Adrenal gland (tissue), 9 donors: ENCODE measurements at regions not wholly inside any gene's neighbourhood (a gene's known extent, or its start where the extent isn't known, plus 50 kb on each side); places are given as distances from the start of the nearest gene placed in this dataset.
"Not testable (repeated sequence)": the region's sequence is repeated elsewhere in the genome, so short reads cannot be mapped to it uniquely, and the experiment has no call there.

Source experiments
- DNase-seq, 7 donors: peaks; one replicate each; pipeline ENCODE4 v3.0.0-alpha.2; 2019 to 2020
- H3K27ac ChIP-seq, 5 donors: fragments of 200-600 bp; sonication (generic) in 4 of 5; 1 replicate in 3 of 5; 2 replicates in 2 of 5; pipeline versions ENCODE4 v1.5.1 to v1.8.0; 2016 to 2020; ENCODE audit warnings: mild to moderate bottlenecking in 1 of 5
- H3K27me3 ChIP-seq: fragments of 200-600 bp; 2 replicates; pipeline ENCODE4 v1.8.0; 2021
- H3K36me3 ChIP-seq, 2 donors: fragments of 200-600 bp; replicated peaks in 1 of 2; 1 replicate in 1 of 2; 2 replicates in 1 of 2; pipeline versions ENCODE4 v1.5.1 to v1.8.0; 2018 to 2022
- H3K4me1 ChIP-seq, 2 donors: fragments of 200-600 bp; replicated peaks in 1 of 2; 1 replicate in 1 of 2; 2 replicates in 1 of 2; pipeline versions ENCODE4 v1.5.1 to v1.8.0; 2018 to 2021
- H3K4me3 ChIP-seq, 4 donors: fragments of 200-600 bp; sonication (generic) in 3 of 4; one replicate each; pipeline ENCODE4 v1.5.1; 2016 to 2018
- H3K9me3 ChIP-seq, 3 donors: fragments of 200-600 bp; sonication (generic) in 1 of 3; replicated peaks in 1 of 3; 1 replicate in 2 of 3; 2 replicates in 1 of 3; pipeline versions ENCODE4 v1.5.1 to v1.8.0; 2016 to 2021
- POLR2A ChIP-seq, 2 donors: fragments of 450-650 bp; IDR thresholded peaks; one replicate each; pipeline ENCODE4 v1.6.1; 2017; ENCODE audit warnings: antibody characterized with exemption in 2 of 2, mild to moderate bottlenecking in 2 of 2, moderate library complexity in 1 of 2
- WGBS, 4 donors: extraction: QIAGEN DNeasy Blood & Tissue Kit in 2 of 4; methylation state at CpG; one replicate each; pipeline versions ENCODE4 v1.1.5 to v1.1.7; 2013 to 2017; 5-methylcytosine and 5-hydroxymethylcytosine counted together
- intact Hi-C, 2 donors: fragments of 100-400 bp; cut with DNase I; formaldehyde crosslinking; loops; one replicate each; pipeline versions ENCODE4 v1.14.1 to v1.15.0; 2022 to 2023
- TF ChIP-seq, protein P1 (sequence below), 6 experiments: fragments of 450-650 bp in 4 of 6; fragments of 200-600 bp in 2 of 6; sonication (generic) in 1 of 6; IDR thresholded peaks; 1 replicate in 5 of 6; 2 replicates in 1 of 6; pipeline versions ENCODE4 v1.5.1 to v1.8.0; 2016 to 2021; ENCODE audit warnings: antibody characterized with exemption in 6 of 6, mild to moderate bottlenecking in 2 of 6, moderate library complexity in 1 of 6
- donor health status: healthy with polysubstance abuse.
- donor health status: Bipolar disorder and iron deficiency.
- donor health status: DM: yes; HTN: yes; CAD: no.
- donor health status: DM: no; HTN: no; CAD: no.
- donor health status: DM: no; HTN: no; CAD: no.

DNA sequence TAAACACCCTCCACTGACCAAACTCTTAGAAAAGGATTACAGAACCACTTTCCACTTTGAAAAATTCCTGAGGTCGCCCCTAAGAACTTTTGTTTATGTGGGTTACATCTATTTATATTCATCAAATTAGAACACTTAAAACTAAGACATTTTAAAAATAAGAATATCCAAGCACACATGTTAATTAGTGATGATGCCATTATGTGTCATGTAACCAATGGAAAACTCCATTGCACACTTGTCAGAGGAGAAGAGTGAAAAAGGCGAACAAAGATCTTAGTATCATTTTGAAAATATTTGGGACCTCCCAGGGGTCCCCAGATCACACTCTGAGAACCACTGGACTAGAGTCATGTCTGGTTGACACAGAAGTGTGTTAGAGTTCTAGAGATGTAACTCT lies 882.4 kb upstream of the AMELY start:
- H3K4me3 ChIP-seq, result no peak overlapping the region
- no peaks in the 10 kb centered on the region for H3K9me3 ChIP-seq
- no peak for DNase-seq
- no peak overlapping the region for H3K27ac ChIP-seq
- H3K27me3 ChIP-seq, result no peaks in the 10 kb centered on the region
- TF ChIP-seq, protein P1, sequence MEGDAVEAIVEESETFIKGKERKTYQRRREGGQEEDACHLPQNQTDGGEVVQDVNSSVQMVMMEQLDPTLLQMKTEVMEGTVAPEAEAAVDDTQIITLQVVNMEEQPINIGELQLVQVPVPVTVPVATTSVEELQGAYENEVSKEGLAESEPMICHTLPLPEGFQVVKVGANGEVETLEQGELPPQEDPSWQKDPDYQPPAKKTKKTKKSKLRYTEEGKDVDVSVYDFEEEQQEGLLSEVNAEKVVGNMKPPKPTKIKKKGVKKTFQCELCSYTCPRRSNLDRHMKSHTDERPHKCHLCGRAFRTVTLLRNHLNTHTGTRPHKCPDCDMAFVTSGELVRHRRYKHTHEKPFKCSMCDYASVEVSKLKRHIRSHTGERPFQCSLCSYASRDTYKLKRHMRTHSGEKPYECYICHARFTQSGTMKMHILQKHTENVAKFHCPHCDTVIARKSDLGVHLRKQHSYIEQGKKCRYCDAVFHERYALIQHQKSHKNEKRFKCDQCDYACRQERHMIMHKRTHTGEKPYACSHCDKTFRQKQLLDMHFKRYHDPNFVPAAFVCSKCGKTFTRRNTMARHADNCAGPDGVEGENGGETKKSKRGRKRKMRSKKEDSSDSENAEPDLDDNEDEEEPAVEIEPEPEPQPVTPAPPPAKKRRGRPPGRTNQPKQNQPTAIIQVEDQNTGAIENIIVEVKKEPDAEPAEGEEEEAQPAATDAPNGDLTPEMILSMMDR (IDR thresholded peaks at IDR 0.05), result no peak
- no peak for TF ChIP-seq POLR2A (IDR thresholded peaks at IDR 0.05)
- no peaks in the 10 kb centered on the region for H3K4me1 ChIP-seq
- 69 to 76% methylated on average over 2 of the region's 2 CpGs; no CpG with 5 or more reads in 2 of the 4 donors for WGBS, 4 donors
- H3K36me3 ChIP-seq, result no peaks in the 10 kb centered on the region
- intact Hi-C loops, result no loop called here

DNA sequence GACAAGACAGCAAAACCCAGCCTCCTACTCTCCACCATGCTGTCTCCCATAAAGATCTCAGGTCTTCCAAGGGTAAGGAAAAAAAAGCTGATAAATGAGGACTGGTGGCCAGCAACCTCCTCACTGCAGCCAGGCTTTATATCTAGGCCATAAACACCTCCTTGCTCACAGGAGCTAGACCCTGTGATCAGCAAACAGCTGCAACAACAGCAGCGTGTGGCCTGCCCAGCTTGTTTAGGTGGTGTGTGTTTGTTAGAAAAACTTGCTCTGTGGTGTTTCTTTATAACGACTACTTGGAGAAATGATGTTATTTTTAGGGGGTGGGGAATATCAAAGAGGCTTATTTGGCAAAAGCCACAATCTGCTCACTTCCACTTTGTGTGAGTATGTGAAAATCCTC lies 880.9 kb upstream of the AMELY start:
- no peaks in the 10 kb centered on the region for H3K36me3 ChIP-seq
- intact Hi-C loops, result no loop called here
- WGBS, 4 donors, result 67 to 70% methylated on average over 2 of the region's 2 CpGs; no CpG with 5 or more reads in 2 of the 4 donors
- H3K9me3 ChIP-seq, result no peaks in the 10 kb centered on the region
- no peak for TF ChIP-seq POLR2A (IDR thresholded peaks at IDR 0.05)
- TF ChIP-seq, protein P1 (IDR thresholded peaks at IDR 0.05), result no peak
- DNase-seq, result no peak
- no peaks in the 10 kb centered on the region for H3K27me3 ChIP-seq
- no peak overlapping the region for H3K27ac ChIP-seq
- no peak overlapping the region for H3K4me3 ChIP-seq
- no peaks in the 10 kb centered on the region for H3K4me1 ChIP-seq

DNA sequence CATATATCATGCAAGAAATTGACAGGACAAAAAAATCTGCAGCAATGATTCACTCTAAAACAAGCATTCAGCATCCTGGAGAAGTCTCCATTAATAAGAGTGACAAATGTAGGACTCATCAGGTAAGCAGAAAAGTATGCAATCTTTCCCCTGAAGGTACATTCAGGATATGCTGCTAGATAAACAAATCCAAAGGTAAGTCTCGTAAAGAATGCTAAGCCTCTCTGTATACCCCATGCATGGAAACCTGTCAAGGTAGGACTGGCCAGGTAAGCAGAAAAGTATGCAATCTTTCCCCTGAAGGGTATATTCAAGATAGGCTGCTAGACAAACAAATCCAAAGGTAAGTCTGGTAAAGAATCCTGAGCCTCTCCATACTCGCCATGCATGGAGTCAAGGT lies 869.9 kb upstream of the AMELY start:
- 84 to 100% methylated on average over 1 to 2 of the region's 2 CpGs; no CpG with 5 or more reads in 2 of the 4 donors for WGBS, 4 donors
- no peak for DNase-seq
- Histone ChIP-seq H3K4me1 (no peaks in the 10 kb centered on the region), H3K27me3 (no peaks in the 10 kb centered on the region), H3K4me3 (no peak overlapping the region), H3K27ac (no peak overlapping the region), H3K9me3 (no peaks in the 10 kb centered on the region), H3K36me3 (no peaks in the 10 kb centered on the region)
- intact Hi-C loops, result no loop called here
- no peak for TF ChIP-seq POLR2A (IDR thresholded peaks at IDR 0.05)
- TF ChIP-seq, protein P1 (IDR thresholded peaks at IDR 0.05), result no peak

DNA sequence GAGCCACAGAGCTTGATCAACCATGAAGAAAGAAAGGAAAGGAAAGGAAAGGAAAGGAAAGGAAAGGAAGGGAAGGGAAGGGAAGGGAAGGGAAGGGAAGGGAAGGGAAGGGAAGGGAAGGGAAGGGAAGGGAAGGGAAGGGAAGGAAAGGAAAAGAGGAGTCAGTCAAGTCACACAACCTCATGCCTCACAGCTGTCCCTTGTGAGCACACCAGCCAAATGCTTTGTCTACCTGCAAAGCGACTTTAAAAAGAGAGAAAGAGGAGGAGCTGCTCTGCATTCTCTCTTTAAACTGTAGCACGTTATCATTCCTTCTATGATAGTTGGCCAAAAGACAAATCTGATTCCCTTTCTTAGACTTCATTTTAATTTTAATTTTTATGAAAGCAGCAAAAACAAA lies 863.9 kb upstream of the AMELY start:
- 50 to 74% methylated on average over 2 of the region's 2 CpGs; no CpG with 5 or more reads in 2 of the 4 donors for WGBS, 4 donors
- H3K27me3 ChIP-seq, H3K9me3 ChIP-seq, H3K4me3 ChIP-seq, DNase-seq, H3K36me3 ChIP-seq, intact Hi-C loops, H3K27ac ChIP-seq, H3K4me1 ChIP-seq: not testable (repeated sequence)

DNA sequence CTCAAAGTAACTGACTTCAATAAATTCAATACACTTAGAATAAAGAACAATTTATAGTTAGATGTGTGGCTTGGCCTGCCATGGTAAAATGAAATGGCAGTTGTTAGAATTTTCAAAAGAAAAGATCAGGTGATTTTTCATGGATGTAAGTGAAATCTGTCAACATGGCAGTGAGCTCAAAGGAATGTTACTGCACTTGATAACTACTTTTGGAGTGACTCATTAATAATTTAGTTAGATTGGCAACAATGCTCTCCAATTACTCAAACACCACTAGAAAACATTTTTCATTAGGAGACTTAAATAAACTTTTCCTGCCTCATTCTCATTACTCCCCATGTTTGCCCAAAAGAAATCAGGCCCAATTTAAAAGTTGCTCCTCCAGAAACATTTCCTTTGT lies 860.2 kb upstream of the AMELY start:
- Histone ChIP-seq H3K27ac (no peak overlapping the region), H3K4me1 (no peaks in the 10 kb centered on the region), H3K36me3 (no peaks in the 10 kb centered on the region), H3K4me3 (no peak overlapping the region), H3K27me3 (no peaks in the 10 kb centered on the region), H3K9me3 (no peaks in the 10 kb centered on the region)
- DNase-seq, result no peak
- TF ChIP-seq POLR2A (IDR thresholded peaks at IDR 0.05), result no peak
- TF ChIP-seq, protein P1 (IDR thresholded peaks at IDR 0.05), result no peak
- intact Hi-C loops, result no loop called here
